ENCODE measurements at regions not wholly inside any gene's neighbourhood (a gene's known extent, or its start where the extent isn't known, plus 50 kb on each side); places are given as distances from the start of the nearest gene placed in this dataset.

DNA sequence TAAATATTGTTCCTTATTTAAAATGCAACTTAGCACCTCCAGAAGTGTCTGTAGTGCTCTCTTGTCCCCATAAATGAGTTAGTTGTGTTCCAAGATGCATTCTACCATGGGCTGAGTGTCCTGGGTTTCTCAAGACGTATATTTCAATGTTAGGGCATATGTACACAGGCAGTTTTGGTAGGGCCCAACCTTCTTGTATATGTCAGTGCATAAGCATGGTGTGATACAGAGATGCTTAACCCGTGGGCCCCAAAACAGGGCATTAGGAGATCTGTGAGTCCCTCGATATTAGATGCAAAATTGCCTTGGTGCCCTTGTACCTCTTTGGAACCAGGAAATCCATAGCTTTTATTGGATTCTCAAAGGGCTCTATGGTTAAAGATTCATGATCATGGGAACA, 91.5 kb upstream of the HIVEP1 start:
- Histone ChIP-seq H3K36me3 (ENCODE audit: control insufficient read depth, insufficient read depth, low read length) (no peaks in the 10 kb centered on the region), H3K27me3 (ENCODE audit: control insufficient read depth, insufficient read depth, low read length) (no peaks in the 10 kb centered on the region), H3K4me3 (ENCODE audit: low read depth, low read length) (no peak overlapping the region)
- no peak for DNase-seq (ENCODE audit: low read depth)
- ChIA-PET CTCF (interaction anchor here (1.1 to 2.3 kb wide), 3 partner anchors 89 to 265 kb away, joined by 4 to 7 read pairs (median 5); no protein-coding TSS in a partner anchor), POLR2A (no interaction called here)
- no peak for TF ChIP-seq CTCF (IDR thresholded peaks at IDR 0.05; ENCODE audit: insufficient read depth, low read depth, low read length)

- H3K4me3 ChIP-seq (ENCODE audit: low read depth, low read length), result no peak overlapping the region
- no peaks in the 10 kb centered on the region for H3K36me3 ChIP-seq (ENCODE audit: control insufficient read depth, insufficient read depth, low read length)
- DNase-seq (ENCODE audit: low read depth), result no peak
- POLR2A ChIA-PET, result no interaction called here
- no peak for TF ChIP-seq CTCF (IDR thresholded peaks at IDR 0.05; ENCODE audit: insufficient read depth, low read depth, low read length)
- CTCF ChIA-PET, result interaction anchor here (1.0 to 2.3 kb wide), 3 partner anchors 29 to 264 kb away, joined by 3 to 7 read pairs (median 4); no protein-coding TSS in a partner anchor
- no peaks in the 10 kb centered on the region for H3K27me3 ChIP-seq (ENCODE audit: control insufficient read depth, insufficient read depth, low read length)
These were observed 92.2 kb upstream of the HIVEP1 start for GRCh38 chr6:11919771-11920440.

DNA sequence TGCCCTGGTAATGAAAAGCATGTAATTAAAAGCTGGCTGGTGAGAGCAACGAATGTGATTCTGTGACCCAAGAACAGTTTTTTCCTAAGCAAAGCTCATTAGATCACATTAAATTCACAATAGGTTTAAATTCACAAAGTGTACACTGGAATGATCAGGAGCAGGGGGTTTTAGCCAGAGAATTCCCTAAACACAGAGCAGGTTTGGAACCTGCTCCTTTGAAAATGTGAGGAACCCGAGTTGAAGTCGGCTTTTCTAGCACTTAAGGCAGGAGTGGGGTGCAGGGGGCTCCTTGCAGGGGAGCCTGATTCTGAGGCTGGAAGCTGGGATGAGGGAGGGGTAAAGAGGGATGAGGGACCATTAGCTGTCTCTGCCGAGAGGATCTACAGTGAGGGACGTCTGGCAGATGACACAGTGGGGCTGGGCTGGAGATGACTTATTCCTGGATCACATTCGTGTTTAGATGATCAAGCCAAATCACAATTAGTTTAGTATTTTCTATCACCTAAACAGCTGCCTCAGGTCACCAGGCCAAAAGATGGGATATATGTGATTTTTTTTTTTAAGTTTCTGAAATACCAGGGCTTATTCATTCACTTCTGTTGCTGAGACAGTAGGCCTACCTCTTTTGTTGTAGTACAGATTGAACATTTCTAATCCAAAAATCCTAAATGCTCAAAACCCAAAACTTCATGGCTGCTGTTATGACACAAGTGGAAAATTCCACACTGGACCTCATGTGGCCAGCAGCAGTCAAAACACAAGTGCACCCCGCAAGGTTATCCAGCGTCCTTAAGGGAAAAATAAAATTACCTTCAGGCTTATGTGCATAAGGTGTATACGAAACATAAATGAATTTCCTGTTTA, 93.1 kb upstream of the HIVEP1 start:
- no peak for DNase-seq (ENCODE audit: low read depth)
- ChIA-PET POLR2A (interaction anchor here (0.6 kb wide), 1 partner anchor 312 kb away, joined by 3 read pairs; no protein-coding TSS in a partner anchor), CTCF (interaction anchor here (0.6 to 2.3 kb wide), 3 partner anchors 23 to 263 kb away, joined by 3 to 7 read pairs (median 3); no protein-coding TSS in a partner anchor)
- Histone ChIP-seq H3K27me3 (ENCODE audit: control insufficient read depth, insufficient read depth, low read length) (no peaks in the 10 kb centered on the region), H3K4me3 (ENCODE audit: low read depth, low read length) (no peak overlapping the region), H3K36me3 (ENCODE audit: control insufficient read depth, insufficient read depth, low read length) (no peaks in the 10 kb centered on the region)
- TF ChIP-seq CTCF (IDR thresholded peaks at IDR 0.05; ENCODE audit: insufficient read depth, low read depth, low read length), result no peak

DNA sequence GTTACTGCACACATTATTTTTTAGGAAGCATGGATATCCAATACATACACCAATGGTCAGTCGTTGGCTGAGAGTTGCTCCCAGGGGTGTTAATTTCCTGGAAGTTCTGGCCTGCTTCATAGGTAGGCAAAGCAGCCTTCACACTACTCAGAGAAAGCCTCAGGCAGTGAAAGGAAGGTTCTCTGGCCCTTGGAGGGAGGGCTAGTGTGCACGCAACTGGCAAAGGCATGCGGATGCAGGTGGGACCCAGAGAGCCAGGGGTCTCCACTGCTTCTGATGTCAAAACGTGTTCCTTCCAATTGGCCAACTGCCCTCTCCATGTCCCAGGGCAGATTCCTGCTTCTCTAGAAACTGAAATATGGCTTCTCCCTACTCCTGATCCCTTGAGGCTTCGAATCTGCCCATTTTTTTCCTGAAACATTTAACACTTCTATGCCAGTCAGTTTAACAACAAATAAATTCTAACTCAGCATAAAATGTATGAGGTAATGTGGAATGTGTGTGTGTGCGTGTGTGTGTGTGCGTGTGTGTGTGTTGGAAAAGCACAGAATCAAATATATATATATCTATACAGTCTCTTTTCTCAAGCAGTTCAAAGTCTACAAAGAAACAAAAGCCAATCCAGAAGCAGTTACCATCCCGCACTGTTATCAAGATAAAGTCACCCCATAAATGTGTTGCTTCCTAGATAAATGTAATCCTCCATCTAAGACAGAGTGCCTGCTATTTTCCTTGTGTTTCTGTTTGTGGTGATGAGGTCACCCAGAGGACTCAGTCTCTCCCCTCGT, 94.0 kb upstream of the HIVEP1 start:
- Histone ChIP-seq H3K36me3 (ENCODE audit: control insufficient read depth, insufficient read depth, low read length) (no peaks in the 10 kb centered on the region), H3K4me3 (ENCODE audit: low read depth, low read length) (no peak overlapping the region), H3K27me3 (ENCODE audit: control insufficient read depth, insufficient read depth, low read length) (no peaks in the 10 kb centered on the region)
- no peak for TF ChIP-seq CTCF (IDR thresholded peaks at IDR 0.05; ENCODE audit: insufficient read depth, low read depth, low read length)
- POLR2A ChIA-PET, result no interaction called here
- DNase-seq (ENCODE audit: low read depth), result peak; percentile 87
- CTCF ChIA-PET, result interaction anchor here (0.7 kb wide), 1 partner anchor 106 kb away, joined by 3 read pairs; no protein-coding TSS in a partner anchor

Measured in BJ (cell line).